ENCODE measurements at regions not wholly inside any gene's neighbourhood (a gene's known extent, or its start where the extent isn't known, plus 50 kb on each side); places are given as distances from the start of the nearest gene placed in this dataset.

DNA sequence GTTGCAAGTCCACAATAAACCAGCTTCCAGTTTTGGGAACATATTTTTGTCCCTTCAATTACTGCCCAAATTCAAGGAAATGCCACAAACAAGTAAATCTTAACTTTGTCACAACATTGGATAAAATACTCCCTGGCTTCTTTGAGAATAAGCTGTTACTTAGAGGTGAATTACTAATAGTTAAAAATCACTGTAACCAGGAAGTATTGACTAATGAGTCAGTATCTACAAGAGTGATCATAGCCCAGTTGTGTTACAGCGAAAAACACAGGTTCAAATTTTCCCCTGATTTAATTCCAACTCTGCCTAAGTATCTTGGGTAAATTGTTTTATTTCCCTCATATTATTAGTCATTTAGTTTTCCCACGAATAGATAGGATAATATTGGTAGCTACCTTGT is 291.2 kb upstream of the PPARGC1A start:
- intact Hi-C loops (cut with micrococcal nuclease) = no loop called here
- H3K27ac ChIP-seq (ENCODE audit: insufficient read depth, low read depth, low read length) = no peak overlapping the region
- no peaks in the 10 kb centered on the region for H3K79me2 ChIP-seq (ENCODE audit: control insufficient read depth, insufficient read depth, low read length)
- H3K9ac ChIP-seq (replicated peaks; ENCODE audit: extremely low read depth, insufficient read depth, low read length) = no peak overlapping the region
- H3K4me3 ChIP-seq (replicated peaks in 1 of 3; ENCODE audit: insufficient read depth in 1 of 3, low read depth in 1 of 3, low read length in 3 of 3) = no peak overlapping the region
- no peak overlapping the region for H3K4me2 ChIP-seq (ENCODE audit: insufficient read depth, low read length)
- dilution Hi-C loops (cut with MboI; ENCODE audit: extremely low pct_ligation_motif_present, low sequenced_read_pairs) = no loop called here
- DNase-seq (ENCODE audit: low read depth, low spot score) (no peak), FAIRE-seq (no peak)
- POLR2A ChIA-PET = no interaction called here
- H3K9me3 ChIP-seq (replicated peaks; ENCODE audit: control insufficient read depth, insufficient read depth, low read length) = peaks cover under 1% of the 10 kb centered on the region
- no peaks in the 10 kb centered on the region for H3K9me1 ChIP-seq (replicated peaks; ENCODE audit: control insufficient read depth, extremely low read depth, insufficient read depth, low read length)
- no peaks in the 10 kb centered on the region for H3K27me3 ChIP-seq (ENCODE audit: control insufficient read depth in 2 of 2, insufficient read depth in 2 of 2, low read length in 2 of 2)
- H2AFZ ChIP-seq (ENCODE audit: low read depth, low read length) = no peak overlapping the region
- TF ChIP-seq, protein P1, sequence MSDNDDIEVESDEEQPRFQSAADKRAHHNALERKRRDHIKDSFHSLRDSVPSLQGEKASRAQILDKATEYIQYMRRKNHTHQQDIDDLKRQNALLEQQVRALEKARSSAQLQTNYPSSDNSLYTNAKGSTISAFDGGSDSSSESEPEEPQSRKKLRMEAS (IDR thresholded peaks at IDR 0.05; ENCODE audit: insufficient read depth, insufficient read length) = no peak
- TF ChIP-seq, protein P2, sequence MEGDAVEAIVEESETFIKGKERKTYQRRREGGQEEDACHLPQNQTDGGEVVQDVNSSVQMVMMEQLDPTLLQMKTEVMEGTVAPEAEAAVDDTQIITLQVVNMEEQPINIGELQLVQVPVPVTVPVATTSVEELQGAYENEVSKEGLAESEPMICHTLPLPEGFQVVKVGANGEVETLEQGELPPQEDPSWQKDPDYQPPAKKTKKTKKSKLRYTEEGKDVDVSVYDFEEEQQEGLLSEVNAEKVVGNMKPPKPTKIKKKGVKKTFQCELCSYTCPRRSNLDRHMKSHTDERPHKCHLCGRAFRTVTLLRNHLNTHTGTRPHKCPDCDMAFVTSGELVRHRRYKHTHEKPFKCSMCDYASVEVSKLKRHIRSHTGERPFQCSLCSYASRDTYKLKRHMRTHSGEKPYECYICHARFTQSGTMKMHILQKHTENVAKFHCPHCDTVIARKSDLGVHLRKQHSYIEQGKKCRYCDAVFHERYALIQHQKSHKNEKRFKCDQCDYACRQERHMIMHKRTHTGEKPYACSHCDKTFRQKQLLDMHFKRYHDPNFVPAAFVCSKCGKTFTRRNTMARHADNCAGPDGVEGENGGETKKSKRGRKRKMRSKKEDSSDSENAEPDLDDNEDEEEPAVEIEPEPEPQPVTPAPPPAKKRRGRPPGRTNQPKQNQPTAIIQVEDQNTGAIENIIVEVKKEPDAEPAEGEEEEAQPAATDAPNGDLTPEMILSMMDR (IDR thresholded peaks at IDR 0.05; ENCODE audit: extremely low read depth in 1 of 2, insufficient read depth in 1 of 2, low read depth in 1 of 2, low read length in 2 of 2) = no peak
- TF ChIP-seq MYC (IDR thresholded peaks at IDR 0.05; ENCODE audit: low read depth, low read length) = no peak
- TF ChIP-seq POLR2AphosphoS5 (IDR thresholded peaks at IDR 0.05; ENCODE audit: insufficient read depth, low read depth, low read length) = no peak
- no peak for TF ChIP-seq EZH2 (IDR thresholded peaks at IDR 0.05; ENCODE audit: borderline replicate concordance, low read depth, low read length, severe bottlenecking)
- no peak for TF ChIP-seq GATA2 (IDR thresholded peaks at IDR 0.05; ENCODE audit: insufficient read depth, insufficient read length, low read depth, low read length)
- TF ChIP-seq JUN (IDR thresholded peaks at IDR 0.05; ENCODE audit: borderline replicate concordance, insufficient read depth, insufficient read length, low read depth) = no peak
- TF ChIP-seq FOS (IDR thresholded peaks at IDR 0.05; ENCODE audit: borderline replicate concordance, insufficient read depth, low read length) = no peak
- no peak for TF ChIP-seq POLR2A (IDR thresholded peaks at IDR 0.05; ENCODE audit: low read depth, low read length)
- CTCF ChIA-PET = no interaction called here
- BruUV-seq (replicated peaks) = no TSS peak
- H3K4me1 ChIP-seq (ENCODE audit: control insufficient read depth, extremely low read depth, insufficient read depth, low read length) = no peaks in the 10 kb centered on the region
- H4K20me1 ChIP-seq (replicated peaks; ENCODE audit: control insufficient read depth, extremely low read depth, insufficient read depth, low read length) = no peaks in the 10 kb centered on the region
- H3K36me3 ChIP-seq (ENCODE audit: control insufficient read depth in 2 of 2, extremely low read depth in 1 of 2, insufficient read depth in 2 of 2, low read length in 2 of 2) = no peaks in the 10 kb centered on the region

All from endothelial cell of umbilical vein (primary cell).